GM19099 (cell line): ENCODE measurements at regions not wholly inside any gene's neighbourhood (a gene's known extent, or its start where the extent isn't known, plus 50 kb on each side); places are given as distances from the start of the nearest gene placed in this dataset.

ENCODE experiments used
- POLR2A ChIP-seq: IDR thresholded peaks from 3 replicates; pipeline ENCODE4 v1.6.1; 2011; ENCODE audit warnings: low read depth; ENCODE audit not compliant: insufficient read length; ENCODE audit errors: extremely low read depth

GRCh38 chr2:128512379-128513115, 193.9 kb upstream of the HS6ST1 start:
- TF ChIP-seq POLR2A: no peak

- no peak for TF ChIP-seq POLR2A
Measured at GRCh38 chr2:128513116-128513960, 194.7 kb upstream of the HS6ST1 start.

DNA sequence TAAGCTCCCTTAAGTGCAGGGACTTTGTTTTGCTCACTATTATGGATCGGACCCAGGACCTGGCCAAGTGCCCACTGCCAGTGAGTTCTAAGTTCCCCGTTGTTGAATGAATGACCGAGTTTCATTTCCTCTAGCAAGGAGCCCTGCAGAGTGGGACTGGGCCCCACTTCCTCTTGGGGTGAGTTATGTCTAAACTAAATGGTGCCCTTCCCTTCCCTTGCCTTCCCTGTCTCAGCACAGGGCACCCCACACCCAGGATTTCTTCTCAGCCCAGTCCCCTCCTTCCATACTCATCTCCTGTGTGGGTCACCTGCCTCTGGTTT, 195.3 kb upstream of the HS6ST1 start:
- no peak for TF ChIP-seq POLR2A

DNA sequence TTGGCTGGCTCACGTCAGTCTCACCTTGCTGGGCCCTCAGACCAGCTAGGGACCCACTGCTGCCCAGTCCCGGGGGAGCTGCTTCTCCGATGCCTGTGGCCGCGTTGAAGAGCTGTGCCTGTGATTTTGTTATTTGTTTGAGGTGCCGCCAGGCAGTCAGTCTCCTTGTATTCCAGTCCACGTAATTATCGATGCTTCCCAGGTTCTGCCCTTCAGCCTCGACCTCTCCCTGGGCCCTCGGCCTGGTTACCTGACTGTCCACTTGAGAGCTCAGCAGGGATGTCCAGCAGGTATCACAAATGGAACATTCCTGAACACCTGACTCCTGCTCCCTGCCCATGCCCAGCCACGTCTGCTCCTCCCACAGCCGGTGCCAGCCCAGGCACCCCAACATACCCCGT, 195.9 kb upstream of the HS6ST1 start:
- TF ChIP-seq POLR2A: no peak

GRCh38 chr2:128516938-128517337, 198.3 kb upstream of the HS6ST1 start:
- no peak for TF ChIP-seq POLR2A

DNA sequence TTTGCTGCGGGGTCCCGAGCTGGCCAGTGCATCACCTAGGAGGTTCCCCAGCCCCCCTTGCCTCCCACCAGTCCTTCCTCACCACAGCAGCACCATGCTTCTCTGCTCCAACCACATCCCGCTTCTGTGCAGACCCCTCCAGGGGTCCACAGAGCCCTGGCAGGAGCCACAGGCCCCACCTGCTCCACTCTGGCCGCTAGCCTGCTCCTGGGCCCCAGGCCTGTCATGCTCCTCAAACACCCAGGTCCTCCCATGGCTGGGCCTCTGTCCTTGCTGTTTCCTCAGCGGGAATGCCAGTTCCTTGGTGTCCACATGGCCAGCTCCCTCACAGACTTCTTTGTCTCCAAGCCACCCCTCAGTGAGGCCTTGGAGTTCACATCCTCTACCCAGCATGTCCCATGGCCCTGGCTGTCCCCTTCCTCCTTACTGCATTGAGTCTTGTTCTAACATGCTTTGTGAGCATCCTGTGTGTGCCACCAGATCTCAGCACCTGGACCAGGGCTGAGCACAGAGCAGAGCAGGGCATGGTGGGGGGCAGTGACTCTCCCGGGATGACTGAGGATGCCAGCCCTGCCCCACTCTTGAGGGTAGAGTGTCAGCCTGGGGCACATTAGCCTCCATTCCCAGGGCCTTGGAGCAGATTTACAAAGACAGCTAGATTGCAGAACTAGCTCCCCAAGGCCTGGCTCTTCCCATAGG, 201.0 kb upstream of the HS6ST1 start:
- no peak for TF ChIP-seq POLR2A

GRCh38 chr2:128520340-128520739, 201.7 kb upstream of the HS6ST1 start:
- TF ChIP-seq POLR2A: no peak

DNA sequence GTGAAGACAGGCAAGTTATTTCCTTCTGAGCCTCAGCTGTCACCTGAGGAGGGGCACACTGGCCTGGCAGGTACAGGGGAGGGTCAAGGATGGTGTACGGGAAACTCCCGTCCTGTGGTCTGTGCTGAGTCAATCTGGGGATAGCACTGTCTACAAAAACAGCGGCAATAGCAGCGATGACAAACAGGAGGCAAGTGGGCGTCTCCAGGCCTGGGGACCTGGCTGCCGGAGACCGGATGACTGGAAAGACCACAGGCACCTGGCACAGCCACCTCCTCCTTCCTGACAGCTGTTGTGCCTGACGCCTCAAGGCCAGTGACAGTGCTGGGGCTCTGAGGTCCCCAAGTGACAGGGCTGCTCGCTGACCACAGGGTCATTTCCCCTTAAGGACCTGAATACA, 202.1 kb upstream of the HS6ST1 start:
- TF ChIP-seq POLR2A: no peak

- no peak for TF ChIP-seq POLR2A
Measured at GRCh38 chr2:128521482-128521881, 202.8 kb upstream of the HS6ST1 start.

GRCh38 chr2:128522829-128523228, 204.2 kb upstream of the HS6ST1 start:
- TF ChIP-seq POLR2A: no peak

GRCh38 chr2:128523457-128523856, 204.8 kb upstream of the HS6ST1 start:
- no peak for TF ChIP-seq POLR2A

DNA sequence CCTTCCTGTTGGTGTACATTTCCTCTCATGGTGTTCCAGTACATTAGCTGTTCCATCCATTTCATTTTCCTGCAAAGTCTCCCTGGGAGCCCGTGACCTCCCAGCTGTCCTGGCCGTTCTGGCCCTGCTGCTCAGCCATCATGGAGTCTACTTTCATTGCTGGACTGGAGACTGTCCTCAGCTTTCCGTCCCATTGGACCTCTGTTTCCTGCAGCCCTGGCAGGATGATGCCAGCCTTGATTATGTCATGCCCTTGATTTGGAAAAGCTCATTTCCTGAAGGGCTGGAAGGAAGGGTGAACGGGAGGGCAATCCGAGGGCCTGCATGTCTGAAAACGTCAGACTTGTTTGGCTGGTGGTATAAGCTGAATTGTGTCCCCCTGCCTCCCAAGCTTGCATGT, 205.5 kb upstream of the HS6ST1 start:
- TF ChIP-seq POLR2A: no peak

DNA sequence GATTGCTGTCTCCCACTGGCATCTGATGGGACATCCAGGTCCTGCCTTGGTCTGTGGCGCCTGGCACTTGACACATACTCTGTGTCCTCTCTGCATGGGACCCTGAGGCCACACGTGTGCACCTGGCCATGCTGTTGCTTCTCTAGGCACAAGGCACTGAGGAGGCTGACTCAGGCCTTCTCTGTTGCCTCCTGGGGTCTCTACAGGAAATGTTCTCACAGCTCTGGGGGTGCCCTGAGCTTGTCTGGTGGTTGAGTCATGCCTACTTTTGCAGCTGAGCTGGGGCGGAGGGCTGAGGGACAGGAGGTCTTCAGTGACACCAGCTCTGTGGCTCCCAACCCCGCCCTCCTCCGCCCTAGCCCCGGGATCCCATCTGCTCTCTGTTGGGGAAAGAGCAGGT, 207.0 kb upstream of the HS6ST1 start:
- no peak for TF ChIP-seq POLR2A

- TF ChIP-seq POLR2A: no peak
Measured at GRCh38 chr2:128526455-128526976, 207.8 kb upstream of the HS6ST1 start.

DNA sequence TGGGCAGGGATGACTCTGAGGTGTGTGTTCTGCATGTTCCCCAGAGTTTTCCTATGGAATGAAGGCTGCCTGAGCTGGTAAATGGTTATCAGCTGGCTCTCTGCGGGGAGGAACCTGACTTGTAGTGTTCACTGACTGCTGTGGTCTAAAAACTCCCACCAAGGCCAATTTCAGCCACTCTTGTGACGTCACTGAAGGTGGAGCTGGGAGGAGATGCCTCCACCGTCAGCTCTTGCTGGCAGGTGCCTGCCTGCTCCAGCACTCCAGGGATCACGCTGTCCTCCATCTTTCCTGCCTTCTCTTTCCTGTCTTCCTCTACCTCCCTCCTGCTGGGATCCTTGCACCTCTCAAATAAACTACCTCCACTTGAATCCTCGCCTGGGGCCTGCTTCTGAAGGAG, 209.5 kb upstream of the HS6ST1 start:
- no peak for TF ChIP-seq POLR2A
